ENCODE measurements at regions not wholly inside any gene's neighbourhood (a gene's known extent, or its start where the extent isn't known, plus 50 kb on each side); places are given as distances from the start of the nearest gene placed in this dataset.

- DNase-seq (ENCODE audit: extremely low read depth in 1 of 11, low read depth in 9 of 11, low spot score in 4 of 11): no peak
Observed at GRCh38 chr1:42096554-42096953, 56.7 kb upstream of the GUCA2B start.

GRCh38 chr1:42089246-42089645 lies 64.0 kb upstream of the GUCA2B start:
- no peak for DNase-seq (ENCODE audit: extremely low read depth in 1 of 11, low read depth in 9 of 11, low spot score in 4 of 11)

GRCh38 chr1:42086146-42086545 lies 67.1 kb upstream of the GUCA2B start:
- no peak for DNase-seq (ENCODE audit: extremely low read depth in 1 of 11, low read depth in 9 of 11, low spot score in 4 of 11)

GRCh38 chr1:42085596-42085995 lies 67.6 kb upstream of the GUCA2B start:
- no peak for DNase-seq (ENCODE audit: extremely low read depth in 1 of 11, low read depth in 9 of 11, low spot score in 4 of 11)

- no peak for DNase-seq (ENCODE audit: extremely low read depth in 1 of 11, low read depth in 9 of 11, low spot score in 4 of 11)
Observed at GRCh38 chr1:42081475-42081874, 71.7 kb upstream of the GUCA2B start.

GRCh38 chr1:42075179-42075578 lies 78.0 kb upstream of the GUCA2B start:
- no peak for DNase-seq (ENCODE audit: extremely low read depth in 1 of 11, low read depth in 9 of 11, low spot score in 4 of 11)

GRCh38 chr1:42070996-42071395 lies 82.2 kb upstream of the GUCA2B start:
- DNase-seq (ENCODE audit: extremely low read depth in 1 of 11, low read depth in 9 of 11, low spot score in 4 of 11): no peak

GRCh38 chr1:42057800-42058199 lies 95.4 kb upstream of the GUCA2B start:
- no peak for DNase-seq (ENCODE audit: extremely low read depth in 1 of 11, low read depth in 9 of 11, low spot score in 4 of 11)

GRCh38 chr1:42056460-42056859 lies 96.8 kb upstream of the GUCA2B start:
- DNase-seq (ENCODE audit: extremely low read depth in 1 of 11, low read depth in 9 of 11, low spot score in 4 of 11): no peak

- no peak for DNase-seq (ENCODE audit: extremely low read depth in 1 of 11, low read depth in 9 of 11, low spot score in 4 of 11)
Observed at GRCh38 chr1:42055061-42055460, 98.1 kb upstream of the GUCA2B start.

- no peak for DNase-seq (ENCODE audit: extremely low read depth in 1 of 11, low read depth in 9 of 11, low spot score in 4 of 11)
Observed at GRCh38 chr1:42052072-42052699, 101.0 kb upstream of the GUCA2B start.

- DNase-seq (ENCODE audit: extremely low read depth in 1 of 11, low read depth in 9 of 11, low spot score in 4 of 11): no peak
Observed at GRCh38 chr1:42047508-42047880, 105.7 kb upstream of the GUCA2B start.

GRCh38 chr1:42046761-42047507 lies 106.3 kb upstream of the GUCA2B start:
- DNase-seq (ENCODE audit: extremely low read depth in 1 of 11, low read depth in 9 of 11, low spot score in 4 of 11): no peak

- no peak for DNase-seq (ENCODE audit: extremely low read depth in 1 of 11, low read depth in 9 of 11, low spot score in 4 of 11)
Observed at GRCh38 chr1:42044346-42044745, 108.9 kb upstream of the GUCA2B start.

GRCh38 chr1:42043811-42044210 lies 109.4 kb upstream of the GUCA2B start:
- no peak for DNase-seq (ENCODE audit: extremely low read depth in 1 of 11, low read depth in 9 of 11, low spot score in 4 of 11)

GRCh38 chr1:42043182-42043581 lies 110.0 kb upstream of the GUCA2B start:
- no peak for DNase-seq (ENCODE audit: extremely low read depth in 1 of 11, low read depth in 9 of 11, low spot score in 4 of 11)

GRCh38 chr1:42041031-42041430 lies 112.2 kb upstream of the GUCA2B start:
- no peak for DNase-seq (ENCODE audit: extremely low read depth in 1 of 11, low read depth in 9 of 11, low spot score in 4 of 11)

- no peak for DNase-seq (ENCODE audit: extremely low read depth in 1 of 11, low read depth in 9 of 11, low spot score in 4 of 11)
Observed at GRCh38 chr1:42040159-42040558, 113.1 kb upstream of the GUCA2B start.

GRCh38 chr1:42038261-42038660 lies 114.9 kb upstream of the GUCA2B start:
- no peak for DNase-seq (ENCODE audit: extremely low read depth in 1 of 11, low read depth in 9 of 11, low spot score in 4 of 11)

- no peak for DNase-seq (ENCODE audit: extremely low read depth in 1 of 11, low read depth in 9 of 11, low spot score in 4 of 11)
Observed at GRCh38 chr1:42037586-42037985, 115.6 kb upstream of the GUCA2B start.

GRCh38 chr1:42037161-42037560 lies 116.0 kb upstream of the GUCA2B start:
- no peak for DNase-seq (ENCODE audit: extremely low read depth in 1 of 11, low read depth in 9 of 11, low spot score in 4 of 11)

All from renal cortex interstitium (tissue), 11 donors.